Suprapubic skin (tissue), 4 donors: ENCODE measurements at regions not wholly inside any gene's neighbourhood (a gene's known extent, or its start where the extent isn't known, plus 50 kb on each side); places are given as distances from the start of the nearest gene placed in this dataset.

Experiments
- CTCF ChIP-seq, 2 donors: fragments of 200-600 bp in 1 of 2; fragments of 450-650 bp in 1 of 2; sonication (generic) in 1 of 2; IDR thresholded peaks; one replicate each; pipeline ENCODE4 v1.5.1; 2016 to 2019; ENCODE audit warnings: antibody characterized with exemption in 2 of 2, mild to moderate bottlenecking in 1 of 2, moderate library complexity in 1 of 2
- EP300 ChIP-seq: sonication (generic); formaldehyde crosslinking; IDR thresholded peaks from one replicate; pipeline ENCODE4 v1.6.1; 2017; ENCODE audit warnings: antibody characterized with exemption
- POLR2A ChIP-seq, 2 donors: fragments of 450-650 bp; IDR thresholded peaks; one replicate each; pipeline ENCODE4 v1.6.1; 2017; ENCODE audit warnings: antibody characterized with exemption in 2 of 2, mild to moderate bottlenecking in 2 of 2, moderate library complexity in 2 of 2
- POLR2AphosphoS5 ChIP-seq, 3 donors: sonication (generic); formaldehyde crosslinking; IDR thresholded peaks; one replicate each; pipeline ENCODE4 v1.6.1; 2017; ENCODE audit warnings: antibody characterized with exemption in 3 of 3

- TF ChIP-seq CTCF (IDR thresholded peaks at IDR 0.05) (no peak), POLR2AphosphoS5 (IDR thresholded peaks at IDR 0.05) (no peak), POLR2A (IDR thresholded peaks at IDR 0.05) (no peak), EP300 (no peak)
These were observed 541.1 kb downstream of the HAO1 start for GRCh38 chr20:7399114-7399513.
